ENCODE measurements at regions not wholly inside any gene's neighbourhood (a gene's known extent, or its start where the extent isn't known, plus 50 kb on each side); places are given as distances from the start of the nearest gene placed in this dataset.

- Histone ChIP-seq H3K9me3 (no peaks in the 10 kb centered on the region), H3K4me3 (ENCODE audit: low read depth in 1 of 2, low read length in 1 of 2) (no peak overlapping the region), H3K4me1 (ENCODE audit: control insufficient read depth in 1 of 2, insufficient read depth in 1 of 2, low read depth in 1 of 2, low read length in 1 of 2) (no peaks in the 10 kb centered on the region), H3K36me3 (no peaks in the 10 kb centered on the region), H3K27me3 (no peaks in the 10 kb centered on the region), H3K27ac (no peak overlapping the region)
- TF ChIP-seq, protein P1, sequence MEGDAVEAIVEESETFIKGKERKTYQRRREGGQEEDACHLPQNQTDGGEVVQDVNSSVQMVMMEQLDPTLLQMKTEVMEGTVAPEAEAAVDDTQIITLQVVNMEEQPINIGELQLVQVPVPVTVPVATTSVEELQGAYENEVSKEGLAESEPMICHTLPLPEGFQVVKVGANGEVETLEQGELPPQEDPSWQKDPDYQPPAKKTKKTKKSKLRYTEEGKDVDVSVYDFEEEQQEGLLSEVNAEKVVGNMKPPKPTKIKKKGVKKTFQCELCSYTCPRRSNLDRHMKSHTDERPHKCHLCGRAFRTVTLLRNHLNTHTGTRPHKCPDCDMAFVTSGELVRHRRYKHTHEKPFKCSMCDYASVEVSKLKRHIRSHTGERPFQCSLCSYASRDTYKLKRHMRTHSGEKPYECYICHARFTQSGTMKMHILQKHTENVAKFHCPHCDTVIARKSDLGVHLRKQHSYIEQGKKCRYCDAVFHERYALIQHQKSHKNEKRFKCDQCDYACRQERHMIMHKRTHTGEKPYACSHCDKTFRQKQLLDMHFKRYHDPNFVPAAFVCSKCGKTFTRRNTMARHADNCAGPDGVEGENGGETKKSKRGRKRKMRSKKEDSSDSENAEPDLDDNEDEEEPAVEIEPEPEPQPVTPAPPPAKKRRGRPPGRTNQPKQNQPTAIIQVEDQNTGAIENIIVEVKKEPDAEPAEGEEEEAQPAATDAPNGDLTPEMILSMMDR (IDR thresholded peaks at IDR 0.05) = no peak
Observed at GRCh38 chr6:19128701-19129100, 708.5 kb upstream of the ID4 start.

DNA sequence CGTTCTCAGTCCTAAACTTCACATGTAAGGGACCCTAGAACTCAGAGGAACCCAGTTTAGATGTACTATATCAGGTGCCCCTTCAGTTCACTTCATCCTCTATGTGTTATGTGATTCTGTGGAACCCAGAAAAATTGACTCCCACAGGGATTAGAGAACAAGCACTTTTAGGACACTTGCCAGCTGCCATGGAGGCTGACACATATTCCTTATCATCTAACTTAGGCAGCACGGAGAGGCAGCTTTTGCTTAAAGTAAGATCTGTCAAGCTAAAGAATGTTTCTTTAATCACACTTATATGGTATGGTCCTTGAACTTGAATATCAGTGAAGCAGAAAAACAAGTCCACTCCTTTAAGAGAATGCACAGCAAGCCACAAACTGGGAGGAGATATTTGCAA, 701.5 kb upstream of the ID4 start:
- no peak overlapping the region for H3K4me3 ChIP-seq (ENCODE audit: low read depth in 1 of 2, low read length in 1 of 2)
- no peak overlapping the region for H3K27ac ChIP-seq
- no peaks in the 10 kb centered on the region for H3K9me3 ChIP-seq
- TF ChIP-seq, protein P1 (IDR thresholded peaks at IDR 0.05) = no peak
- no peaks in the 10 kb centered on the region for H3K36me3 ChIP-seq
- no peaks in the 10 kb centered on the region for H3K4me1 ChIP-seq (ENCODE audit: control insufficient read depth in 1 of 2, insufficient read depth in 1 of 2, low read depth in 1 of 2, low read length in 1 of 2)
- no peaks in the 10 kb centered on the region for H3K27me3 ChIP-seq

GRCh38 chr6:19137505-19137904, 699.7 kb upstream of the ID4 start:
- Histone ChIP-seq H3K27ac (no peak overlapping the region), H3K4me3 (ENCODE audit: low read depth in 1 of 2, low read length in 1 of 2) (no peak overlapping the region), H3K4me1 (ENCODE audit: control insufficient read depth in 1 of 2, insufficient read depth in 1 of 2, low read depth in 1 of 2, low read length in 1 of 2) (no peaks in the 10 kb centered on the region), H3K9me3 (no peaks in the 10 kb centered on the region), H3K36me3 (no peaks in the 10 kb centered on the region), H3K27me3 (no peaks in the 10 kb centered on the region)
- TF ChIP-seq, protein P1 (IDR thresholded peaks at IDR 0.05) = no peak

GRCh38 chr6:19142275-19142674, 694.9 kb upstream of the ID4 start:
- H3K4me1 ChIP-seq (ENCODE audit: control insufficient read depth in 1 of 2, insufficient read depth in 1 of 2, low read depth in 1 of 2, low read length in 1 of 2) = no peaks in the 10 kb centered on the region
- TF ChIP-seq, protein P1 (IDR thresholded peaks at IDR 0.05) = no peak
- H3K9me3 ChIP-seq = no peaks in the 10 kb centered on the region
- H3K4me3 ChIP-seq (ENCODE audit: low read depth in 1 of 2, low read length in 1 of 2) = no peak overlapping the region
- no peaks in the 10 kb centered on the region for H3K36me3 ChIP-seq
- H3K27ac ChIP-seq = no peak overlapping the region
- no peaks in the 10 kb centered on the region for H3K27me3 ChIP-seq

DNA sequence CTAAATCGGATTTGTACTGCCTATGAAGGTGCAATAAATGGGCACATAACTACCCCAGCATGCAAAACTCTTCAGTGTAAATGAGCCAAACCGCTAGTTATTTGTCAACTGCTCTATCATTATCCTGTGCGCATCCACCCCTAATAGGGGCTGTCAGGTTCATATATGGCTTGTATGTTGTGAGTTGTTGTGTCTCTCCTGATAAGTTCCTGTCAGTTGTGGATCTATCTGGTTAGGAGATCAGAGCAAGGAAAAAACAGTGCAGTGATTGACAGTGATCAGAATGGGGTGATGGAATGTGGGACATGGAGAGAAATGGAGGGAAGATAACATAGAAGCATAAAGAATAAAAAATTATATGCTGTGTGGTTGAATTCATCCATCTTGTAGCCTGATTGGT, 686.9 kb upstream of the ID4 start:
- Histone ChIP-seq H3K4me3 (ENCODE audit: low read depth in 1 of 2, low read length in 1 of 2) (no peak overlapping the region), H3K4me1 (ENCODE audit: control insufficient read depth in 1 of 2, insufficient read depth in 1 of 2, low read depth in 1 of 2, low read length in 1 of 2) (no peaks in the 10 kb centered on the region), H3K27ac (no peak overlapping the region), H3K27me3 (no peaks in the 10 kb centered on the region), H3K9me3 (no peaks in the 10 kb centered on the region), H3K36me3 (no peaks in the 10 kb centered on the region)
- TF ChIP-seq, protein P1 (IDR thresholded peaks at IDR 0.05) = no peak
